HG03175 (cell line): ENCODE measurements at regions not wholly inside any gene's neighbourhood (a gene's known extent, or its start where the extent isn't known, plus 50 kb on each side); places are given as distances from the start of the nearest gene placed in this dataset.
A peak's percentile ranks its signal among the peaks of the same experiment; 100 is the strongest.

Experiments used
- ATAC-seq: cut with Tn5 transposase; IDR thresholded peaks from one replicate; pipeline ENCODE4 v1.9.1; 2021; ENCODE audit warnings: mild to moderate bottlenecking, moderate library complexity; ENCODE audit not compliant: unreplicated experiment

- ATAC-seq = no peak
Observed at GRCh38 chr5:108650997-108651396, 96.7 kb upstream of the FER start.

DNA sequence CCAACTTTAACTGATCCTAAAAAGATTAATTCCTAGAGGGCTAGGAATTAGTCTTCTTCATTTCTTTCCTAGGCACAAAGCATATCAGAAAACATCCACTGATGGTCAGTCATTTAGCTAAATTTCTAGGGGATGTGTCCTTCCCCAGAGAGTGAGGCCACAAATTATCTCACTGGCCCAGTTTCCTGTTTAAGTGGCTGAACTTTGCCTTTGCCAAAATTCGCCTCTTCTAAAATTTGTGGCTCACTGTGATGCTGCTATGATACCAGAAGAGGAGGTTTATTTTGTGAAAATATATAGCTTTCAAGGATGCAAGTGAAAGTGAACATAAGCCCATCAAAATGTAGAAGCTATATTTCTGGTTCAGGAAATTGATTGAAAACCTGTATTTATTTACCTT lies 98.1 kb upstream of the FER start:
- ATAC-seq = no peak

- ATAC-seq = no peak
Observed at GRCh38 chr5:108649106-108649505, 98.6 kb upstream of the FER start.

- peak; percentile 98 for ATAC-seq
Observed at GRCh38 chr5:108642170-108642906, 105.4 kb upstream of the FER start.

DNA sequence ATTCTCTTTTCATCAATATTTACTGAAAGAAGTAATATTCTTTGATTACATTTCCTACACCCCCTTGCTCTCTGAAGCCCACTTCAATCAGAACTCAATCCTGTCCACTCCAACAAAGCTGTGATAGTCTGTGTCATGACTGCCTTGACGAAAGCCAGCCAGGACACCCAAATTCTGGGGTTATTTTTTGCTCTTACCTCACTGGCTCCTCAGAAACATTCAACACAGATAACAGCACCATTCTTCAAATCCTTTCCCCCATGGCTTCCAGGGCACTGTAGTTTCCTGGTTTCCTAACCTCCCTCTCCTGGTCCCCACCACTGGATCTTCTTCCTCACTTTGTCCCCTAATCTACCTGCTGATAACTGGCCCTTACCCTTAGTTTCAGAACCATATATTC lies 106.1 kb upstream of the FER start:
- no peak for ATAC-seq

DNA sequence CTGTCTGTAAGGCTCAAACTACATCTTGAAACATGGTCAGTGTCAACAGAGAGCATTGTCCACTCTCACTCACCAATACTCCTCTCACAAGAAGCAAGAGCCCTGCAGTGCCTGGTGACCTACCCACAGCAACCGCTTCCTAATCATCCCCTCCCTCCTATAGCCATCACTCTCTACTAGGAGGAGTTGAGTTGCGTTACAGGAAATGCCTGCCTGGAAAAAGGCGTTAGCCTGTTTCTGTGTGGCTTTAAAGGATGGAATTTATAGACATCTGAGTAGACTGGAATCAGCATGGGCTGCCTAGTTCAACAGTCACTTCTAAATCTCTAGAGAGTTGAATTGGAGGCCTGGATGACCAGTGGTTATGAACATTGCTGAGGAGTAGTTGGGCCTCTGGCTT lies 108.3 kb upstream of the FER start:
- no peak for ATAC-seq

DNA sequence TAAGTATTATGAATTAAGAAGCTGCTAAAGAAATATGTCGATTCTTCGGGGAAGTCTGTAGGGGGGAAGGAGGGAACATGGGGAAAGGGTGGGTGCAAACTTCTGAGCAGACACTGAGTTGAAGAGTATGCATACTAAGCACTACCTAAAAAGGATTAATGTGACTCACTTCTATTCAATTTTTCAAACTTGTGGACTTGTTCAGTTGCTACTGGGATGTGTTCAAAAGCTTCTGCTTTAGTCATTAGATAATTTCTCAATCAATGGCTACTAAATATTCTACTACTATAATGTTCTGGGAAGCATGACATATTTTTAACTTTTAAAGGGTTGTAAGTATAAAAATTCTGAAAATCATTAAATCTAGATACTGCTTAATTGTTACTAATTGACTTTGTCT lies 109.7 kb upstream of the FER start:
- ATAC-seq = no peak

GRCh38 chr5:108637134-108637533 lies 110.6 kb upstream of the FER start:
- ATAC-seq = no peak

DNA sequence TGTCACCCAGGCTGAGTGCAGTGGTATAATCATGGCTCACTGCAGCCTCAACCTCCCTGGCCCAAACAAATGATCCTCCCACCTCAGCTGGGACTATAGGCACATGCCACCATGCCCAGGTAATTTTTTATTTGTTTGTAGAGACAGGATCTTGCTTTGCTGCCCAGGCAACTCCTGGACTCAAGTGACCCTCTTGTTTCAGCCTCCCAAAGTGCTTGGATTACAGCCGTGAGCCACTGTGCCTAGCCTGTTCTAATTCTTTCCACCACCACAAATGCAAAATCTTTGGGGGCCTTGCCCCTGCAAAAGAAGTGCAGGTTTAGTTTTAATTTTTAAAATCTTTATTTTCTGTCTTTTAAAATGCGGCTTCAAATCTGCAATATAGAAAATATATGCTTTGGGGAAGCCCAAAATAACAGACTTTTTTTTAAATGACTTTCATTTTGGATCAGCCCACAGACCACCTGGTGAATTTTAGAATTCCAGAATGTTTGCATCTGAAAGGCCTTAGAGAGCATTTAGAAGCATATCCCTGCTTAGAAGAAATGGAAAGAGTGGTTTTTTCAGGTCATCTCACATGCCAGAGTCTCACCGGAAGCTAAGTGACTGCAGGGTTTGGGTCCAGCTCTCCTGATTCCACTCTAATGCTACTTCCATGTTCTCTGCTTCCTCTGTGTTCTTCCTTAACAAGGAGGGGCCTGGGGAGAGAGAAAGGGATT lies 111.4 kb upstream of the FER start:
- no peak for ATAC-seq

DNA sequence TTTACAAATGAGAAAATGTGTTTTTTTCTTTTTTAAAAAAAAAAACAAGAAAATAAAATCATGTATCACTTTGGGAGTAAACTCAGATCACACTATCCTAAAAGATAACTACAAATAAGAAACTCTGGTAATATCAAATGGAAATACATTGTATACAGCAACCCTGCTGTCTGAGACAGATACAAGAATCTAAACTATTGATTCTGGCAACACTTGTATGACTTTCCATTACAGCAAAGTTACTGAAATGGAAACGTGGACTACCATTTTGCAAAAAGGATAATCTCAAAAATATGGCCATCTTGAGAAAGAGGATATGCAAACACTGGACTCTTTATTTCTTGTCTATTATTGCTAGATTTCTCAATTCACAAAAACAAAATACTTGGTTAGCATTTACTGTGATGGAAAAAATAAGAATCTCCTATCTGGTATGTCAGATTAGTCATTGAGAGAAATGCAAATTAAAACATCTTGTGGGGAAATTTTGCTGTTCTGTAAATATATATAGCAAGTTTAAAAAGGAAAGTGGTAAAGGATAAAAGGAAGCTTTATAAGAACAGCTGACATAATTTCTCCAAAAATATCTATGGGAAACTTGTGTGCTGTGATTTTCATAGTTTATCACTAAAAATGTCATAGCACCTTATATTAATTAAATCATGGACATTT lies 112.9 kb upstream of the FER start:
- ATAC-seq = peak; percentile 64

GRCh38 chr5:108634010-108634616 lies 113.6 kb upstream of the FER start:
- no peak for ATAC-seq

DNA sequence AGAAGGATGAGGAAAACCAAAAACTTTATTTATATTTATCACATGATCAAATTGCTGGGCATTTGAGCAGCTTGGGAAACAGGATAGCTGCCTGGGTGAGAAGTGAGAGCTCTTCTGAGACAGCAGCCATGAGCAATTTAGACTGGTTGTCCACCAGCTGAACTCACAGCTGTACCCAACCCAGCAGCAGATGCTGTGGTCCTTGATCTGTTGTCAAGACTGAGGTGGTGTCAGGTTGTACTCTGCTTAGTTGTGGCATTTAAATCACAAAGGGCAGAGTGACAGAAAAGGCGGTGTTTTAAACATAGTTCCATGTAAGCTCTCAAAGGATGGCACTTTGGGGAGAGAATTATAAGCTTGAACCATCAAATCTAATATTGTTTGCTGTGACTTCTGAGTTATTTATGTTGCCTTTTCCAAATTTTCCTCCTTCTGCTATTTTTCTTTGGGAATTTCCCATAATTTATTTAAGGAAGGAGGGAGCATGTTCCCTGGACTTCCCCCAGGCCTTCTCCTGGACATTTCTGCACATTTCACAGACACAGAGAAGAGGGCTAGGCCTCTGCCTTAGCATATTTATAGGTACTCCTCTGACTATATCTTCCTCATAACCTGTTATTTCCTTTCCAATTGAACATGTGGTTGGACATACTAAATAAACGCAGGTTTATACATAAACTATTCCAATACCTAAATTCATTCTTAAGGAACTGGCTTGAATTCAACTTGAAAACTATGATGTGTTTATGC lies 117.7 kb upstream of the FER start:
- no peak for ATAC-seq

GRCh38 chr5:108625654-108626053 lies 122.0 kb upstream of the FER start:
- no peak for ATAC-seq

DNA sequence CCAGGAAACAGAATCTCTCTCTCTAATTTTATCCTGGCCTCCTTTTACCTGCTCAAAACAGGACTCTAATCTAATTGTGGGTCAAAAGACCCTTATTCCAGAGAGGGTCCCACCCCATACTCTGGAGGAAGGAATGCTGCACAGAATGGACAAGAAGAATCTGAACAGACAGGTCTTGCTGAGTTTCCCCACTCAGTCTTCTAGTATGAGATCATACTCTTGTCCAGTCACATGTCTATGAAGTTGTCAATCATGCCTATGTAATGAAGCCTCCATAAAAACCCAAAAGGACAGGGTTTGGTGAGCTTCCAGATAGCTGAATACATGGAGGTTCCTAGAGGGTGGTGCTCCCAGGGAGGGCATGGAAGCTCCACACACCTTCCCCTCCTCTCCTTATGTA lies 123.9 kb upstream of the FER start:
- no peak for ATAC-seq

DNA sequence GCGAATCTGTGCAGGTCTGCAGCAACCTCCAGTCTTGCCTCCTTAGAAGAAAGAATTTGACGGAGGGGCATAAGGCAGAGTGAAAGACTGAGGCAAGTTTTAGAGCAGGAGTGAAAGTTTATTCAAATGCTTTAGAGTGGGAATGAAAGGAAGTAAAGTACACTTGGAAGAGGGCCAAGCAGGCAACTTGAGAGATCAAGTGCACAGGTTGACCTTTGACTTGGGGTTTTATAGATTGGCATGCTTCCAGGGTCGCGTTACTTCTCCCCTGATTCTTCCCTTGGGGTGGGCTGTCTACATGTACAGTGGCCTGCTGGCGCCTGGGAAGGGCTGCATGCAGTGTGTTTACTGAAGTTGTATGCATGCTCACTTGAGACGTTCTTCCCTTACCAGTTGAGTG lies 127.2 kb upstream of the FER start:
- no peak for ATAC-seq

DNA sequence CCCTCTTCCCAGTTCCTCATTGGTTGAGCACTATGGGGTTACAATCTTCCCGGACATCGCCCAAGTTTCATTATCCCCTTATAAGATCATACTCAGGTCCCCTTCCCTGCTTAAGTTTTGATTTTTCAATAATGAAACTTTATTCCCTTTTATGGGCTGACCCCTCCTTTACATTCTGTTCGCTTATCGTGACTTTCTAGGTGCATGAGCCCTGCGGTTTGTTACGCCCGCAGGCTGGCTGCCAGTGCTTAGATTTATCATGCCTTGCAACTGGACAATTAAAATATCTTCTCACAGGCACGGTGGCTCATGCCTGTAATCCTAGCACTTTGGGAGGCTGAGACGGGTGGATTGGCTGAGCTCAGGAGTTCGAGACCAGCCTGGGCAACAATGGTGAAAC lies 127.9 kb upstream of the FER start:
- ATAC-seq = no peak

GRCh38 chr5:108617467-108618435 lies 129.9 kb upstream of the FER start:
- no peak for ATAC-seq

DNA sequence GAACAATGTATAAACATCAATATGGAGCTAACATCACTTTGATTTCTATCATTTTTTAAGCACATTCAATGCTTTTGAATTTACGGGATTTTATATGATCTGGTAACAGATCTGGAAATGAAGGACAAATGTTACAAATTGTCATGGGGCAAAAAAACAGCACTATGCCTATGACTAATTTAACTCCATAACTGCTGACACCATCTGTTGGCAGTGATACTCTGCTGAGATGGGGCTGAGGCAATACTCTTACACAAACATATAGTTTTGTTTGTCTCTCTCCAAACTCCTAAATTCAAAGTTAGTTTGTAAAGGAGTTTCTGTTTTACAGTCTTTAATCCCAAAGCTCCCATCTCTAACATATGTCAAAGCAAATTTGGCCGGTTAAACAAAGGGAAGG lies 132.5 kb upstream of the FER start:
- ATAC-seq = no peak

- ATAC-seq = no peak
Observed at GRCh38 chr5:108607421-108607820, 140.3 kb upstream of the FER start.

DNA sequence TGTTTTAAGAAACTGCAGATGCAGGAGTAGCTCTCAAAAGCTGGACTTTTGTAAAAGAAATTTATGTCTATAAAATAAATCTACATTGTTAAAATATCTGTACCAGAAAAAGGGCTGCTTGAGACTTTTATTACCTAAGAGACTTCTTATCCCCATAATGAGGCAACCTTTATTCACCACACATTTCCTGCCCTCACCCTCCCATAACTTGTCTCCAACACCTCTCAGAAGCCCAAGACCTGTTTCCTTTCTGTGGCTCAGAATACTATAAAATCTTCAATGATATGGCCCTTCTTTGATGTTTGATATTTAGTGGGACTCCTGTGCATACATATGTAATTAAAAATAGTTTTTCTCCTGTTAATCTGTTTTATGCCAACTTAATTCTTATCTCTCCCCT lies 141.5 kb upstream of the FER start:
- no peak for ATAC-seq
